ENCODE measurements at regions not wholly inside any gene's neighbourhood (a gene's known extent, or its start where the extent isn't known, plus 50 kb on each side); places are given as distances from the start of the nearest gene placed in this dataset.

- Mint-ChIP-seq H3K36me3 (peaks cover 0 to 3% of the 10 kb centered on the region in 2 donors), H3K9me3 (peaks cover 3 to 35% (median 19%) of the 10 kb centered on the region in 8 donors), H3K4me3 (no peak overlapping the region), H3K27me3 (no peaks in the 10 kb centered on the region), H3K4me1 (no peaks in the 10 kb centered on the region), H3K27ac (no peak overlapping the region)
- Histone ChIP-seq H3K27ac (ENCODE audit: low read depth, low read length) (no peak overlapping the region), H3K9me3 (ENCODE audit: control insufficient read depth in 1 of 2, low read length in 2 of 2) (peaks cover 0 to 6% of the 10 kb centered on the region in 2 donors), H3K4me1 (ENCODE audit: insufficient read depth, low read length) (no peaks in the 10 kb centered on the region), H3K36me3 (ENCODE audit: insufficient read depth, low read length) (no peaks in the 10 kb centered on the region), H3K4me3 (ENCODE audit: low read length in 2 of 2) (no peak overlapping the region), H3K27me3 (ENCODE audit: insufficient read depth, low read length) (no peaks in the 10 kb centered on the region)
- CTCF ChIA-PET (ENCODE audit: partially characterized antibody), result no interaction called here
- POLR2A ChIA-PET (ENCODE audit: partially characterized antibody), result no interaction called here
- intact Hi-C loops (cut with micrococcal nuclease), result no loop called here
- DNase-seq, result no peak
Measured at GRCh38 chr16:63539276-63539675, 1503.0 kb upstream of the CDH8 start.

GRCh38 chr16:63530974-63531373 is 1494.7 kb upstream of the CDH8 start:
- ChIA-PET CTCF (ENCODE audit: partially characterized antibody) (no interaction called here), POLR2A (ENCODE audit: partially characterized antibody) (no interaction called here)
- H3K36me3 Mint-ChIP-seq, result peaks cover 2 to 3% of the 10 kb centered on the region in 2 donors
- no peaks in the 10 kb centered on the region for H3K27me3 ChIP-seq (ENCODE audit: insufficient read depth, low read length)
- H3K4me3 Mint-ChIP-seq, result no peak overlapping the region
- H3K27me3 Mint-ChIP-seq, result no peaks in the 10 kb centered on the region
- intact Hi-C loops (cut with micrococcal nuclease), result no loop called here
- H3K4me3 ChIP-seq (ENCODE audit: low read length in 2 of 2), result no peak overlapping the region
- no peaks in the 10 kb centered on the region for H3K36me3 ChIP-seq (ENCODE audit: insufficient read depth, low read length)
- H3K9me3 ChIP-seq (ENCODE audit: control insufficient read depth in 1 of 2, low read length in 2 of 2), result peaks cover 0 to 6% of the 10 kb centered on the region in 2 donors
- H3K27ac Mint-ChIP-seq, result no peak overlapping the region
- no peak for DNase-seq
- peaks cover 6 to 61% (median 38%) of the 10 kb centered on the region in 8 donors for H3K9me3 Mint-ChIP-seq
- H3K4me1 ChIP-seq (ENCODE audit: insufficient read depth, low read length), result no peaks in the 10 kb centered on the region
- H3K4me1 Mint-ChIP-seq, result no peaks in the 10 kb centered on the region
- no peak overlapping the region for H3K27ac ChIP-seq (ENCODE audit: low read depth, low read length)

- no peaks in the 10 kb centered on the region for H3K4me1 ChIP-seq (ENCODE audit: insufficient read depth, low read length)
- H3K27me3 Mint-ChIP-seq, result no peaks in the 10 kb centered on the region
- H3K27ac Mint-ChIP-seq, result no peak overlapping the region
- H3K9me3 Mint-ChIP-seq, result peaks cover 6 to 64% (median 41%) of the 10 kb centered on the region in 8 donors
- H3K4me3 Mint-ChIP-seq, result no peak overlapping the region
- H3K27me3 ChIP-seq (ENCODE audit: insufficient read depth, low read length), result no peaks in the 10 kb centered on the region
- POLR2A ChIA-PET (ENCODE audit: partially characterized antibody), result no interaction called here
- CTCF ChIA-PET (ENCODE audit: partially characterized antibody), result no interaction called here
- H3K4me3 ChIP-seq (ENCODE audit: low read length in 2 of 2), result no peak overlapping the region
- intact Hi-C loops (cut with micrococcal nuclease), result no loop called here
- H3K4me1 Mint-ChIP-seq, result no peaks in the 10 kb centered on the region
- H3K27ac ChIP-seq (ENCODE audit: low read depth, low read length), result no peak overlapping the region
- no peak for DNase-seq
- H3K9me3 ChIP-seq (ENCODE audit: control insufficient read depth in 1 of 2, low read length in 2 of 2), result no peaks in the 10 kb centered on the region
- H3K36me3 Mint-ChIP-seq, result peaks cover 0 to 2% of the 10 kb centered on the region in 2 donors
- no peaks in the 10 kb centered on the region for H3K36me3 ChIP-seq (ENCODE audit: insufficient read depth, low read length)
Measured at GRCh38 chr16:63530208-63530607, 1494.0 kb upstream of the CDH8 start.

- Mint-ChIP-seq H3K9me3 (peaks cover 7 to 65% (median 36%) of the 10 kb centered on the region in 8 donors), H3K4me1 (no peaks in the 10 kb centered on the region), H3K27ac (no peak overlapping the region), H3K27me3 (no peaks in the 10 kb centered on the region), H3K4me3 (no peak overlapping the region), H3K36me3 (peaks cover 0 to 2% of the 10 kb centered on the region in 2 donors)
- no peak for DNase-seq
- Histone ChIP-seq H3K36me3 (ENCODE audit: insufficient read depth, low read length) (no peaks in the 10 kb centered on the region), H3K27me3 (ENCODE audit: insufficient read depth, low read length) (no peaks in the 10 kb centered on the region), H3K4me3 (ENCODE audit: low read length in 2 of 2) (no peak overlapping the region), H3K27ac (ENCODE audit: low read depth, low read length) (no peak overlapping the region), H3K4me1 (ENCODE audit: insufficient read depth, low read length) (no peaks in the 10 kb centered on the region), H3K9me3 (ENCODE audit: control insufficient read depth in 1 of 2, low read length in 2 of 2) (no peaks in the 10 kb centered on the region)
- CTCF ChIA-PET (ENCODE audit: partially characterized antibody), result no interaction called here
- intact Hi-C loops (cut with micrococcal nuclease), result no loop called here
- POLR2A ChIA-PET (ENCODE audit: partially characterized antibody), result no interaction called here
Measured at GRCh38 chr16:63527404-63527803, 1491.2 kb upstream of the CDH8 start.

- Histone ChIP-seq H3K4me1 (ENCODE audit: insufficient read depth, low read length) (no peaks in the 10 kb centered on the region), H3K27ac (ENCODE audit: low read depth, low read length) (no peak overlapping the region), H3K4me3 (ENCODE audit: low read length in 2 of 2) (no peak overlapping the region), H3K27me3 (ENCODE audit: insufficient read depth, low read length) (no peaks in the 10 kb centered on the region), H3K36me3 (ENCODE audit: insufficient read depth, low read length) (no peaks in the 10 kb centered on the region), H3K9me3 (ENCODE audit: control insufficient read depth in 1 of 2, low read length in 2 of 2) (no peaks in the 10 kb centered on the region)
- H3K36me3 Mint-ChIP-seq, result no peaks in the 10 kb centered on the region
- H3K4me1 Mint-ChIP-seq, result no peaks in the 10 kb centered on the region
- H3K27ac Mint-ChIP-seq, result no peak overlapping the region
- ChIA-PET CTCF (ENCODE audit: partially characterized antibody) (no interaction called here), POLR2A (ENCODE audit: partially characterized antibody) (no interaction called here)
- no peak for DNase-seq
- H3K27me3 Mint-ChIP-seq, result no peaks in the 10 kb centered on the region
- no peak overlapping the region for H3K4me3 Mint-ChIP-seq
- peaks cover 0 to 21% (median 8%) of the 10 kb centered on the region in 8 donors for H3K9me3 Mint-ChIP-seq
- intact Hi-C loops (cut with micrococcal nuclease), result no loop called here
Measured at GRCh38 chr16:63516394-63516793, 1480.2 kb upstream of the CDH8 start.

- Mint-ChIP-seq H3K4me3 (no peak overlapping the region), H3K27me3 (no peaks in the 10 kb centered on the region), H3K27ac (no peak overlapping the region), H3K9me3 (peaks cover 0 to 16% (median 10%) of the 10 kb centered on the region in 8 donors), H3K4me1 (no peaks in the 10 kb centered on the region), H3K36me3 (no peaks in the 10 kb centered on the region)
- Histone ChIP-seq H3K4me1 (ENCODE audit: insufficient read depth, low read length) (no peaks in the 10 kb centered on the region), H3K27me3 (ENCODE audit: insufficient read depth, low read length) (no peaks in the 10 kb centered on the region), H3K27ac (ENCODE audit: low read depth, low read length) (no peak overlapping the region), H3K9me3 (ENCODE audit: control insufficient read depth in 1 of 2, low read length in 2 of 2) (no peaks in the 10 kb centered on the region), H3K36me3 (ENCODE audit: insufficient read depth, low read length) (no peaks in the 10 kb centered on the region), H3K4me3 (ENCODE audit: low read length in 2 of 2) (no peak overlapping the region)
- intact Hi-C loops (cut with micrococcal nuclease), result no loop called here
- ChIA-PET POLR2A (ENCODE audit: partially characterized antibody) (no interaction called here), CTCF (ENCODE audit: partially characterized antibody) (no interaction called here)
- no peak for DNase-seq
Measured at GRCh38 chr16:63512910-63513309, 1476.7 kb upstream of the CDH8 start.

- CTCF ChIA-PET (ENCODE audit: partially characterized antibody), result no interaction called here
Measured at GRCh38 chr16:63497408-63497807, 1461.2 kb upstream of the CDH8 start.

GRCh38 chr16:63496282-63496681 is 1460.0 kb upstream of the CDH8 start:
- Histone ChIP-seq H3K9me3 (ENCODE audit: control insufficient read depth in 1 of 2, low read length in 2 of 2) (peaks cover 0 to 3% of the 10 kb centered on the region in 2 donors), H3K27ac (ENCODE audit: low read depth, low read length) (no peak overlapping the region), H3K4me3 (ENCODE audit: low read length in 2 of 2) (no peak overlapping the region), H3K27me3 (ENCODE audit: insufficient read depth, low read length) (no peaks in the 10 kb centered on the region), H3K36me3 (ENCODE audit: insufficient read depth, low read length) (no peaks in the 10 kb centered on the region), H3K4me1 (ENCODE audit: insufficient read depth, low read length) (no peaks in the 10 kb centered on the region)
- ChIA-PET CTCF (ENCODE audit: partially characterized antibody) (no interaction called here), POLR2A (ENCODE audit: partially characterized antibody) (no interaction called here)
- no peak overlapping the region for H3K27ac Mint-ChIP-seq
- H3K27me3 Mint-ChIP-seq, result no peaks in the 10 kb centered on the region
- H3K4me3 Mint-ChIP-seq, result no peak overlapping the region
- intact Hi-C loops (cut with micrococcal nuclease), result no loop called here
- no peak for DNase-seq
- H3K9me3 Mint-ChIP-seq, result peaks cover 0 to 18% (median 10%) of the 10 kb centered on the region in 8 donors
- H3K36me3 Mint-ChIP-seq, result no peaks in the 10 kb centered on the region
- no peaks in the 10 kb centered on the region for H3K4me1 Mint-ChIP-seq

More at GRCh38 chr16:63497408-63497807, 1461.2 kb upstream of the CDH8 start:
- Histone ChIP-seq H3K4me1 (ENCODE audit: insufficient read depth, low read length) (no peaks in the 10 kb centered on the region), H3K27me3 (ENCODE audit: insufficient read depth, low read length) (no peaks in the 10 kb centered on the region), H3K27ac (ENCODE audit: low read depth, low read length) (no peak overlapping the region), H3K9me3 (ENCODE audit: control insufficient read depth in 1 of 2, low read length in 2 of 2) (peaks cover 0 to 3% of the 10 kb centered on the region in 2 donors), H3K4me3 (ENCODE audit: low read length in 2 of 2) (no peak overlapping the region), H3K36me3 (ENCODE audit: insufficient read depth, low read length) (no peaks in the 10 kb centered on the region)
- intact Hi-C loops (cut with micrococcal nuclease), result no loop called here
- Mint-ChIP-seq H3K27me3 (no peaks in the 10 kb centered on the region), H3K36me3 (no peaks in the 10 kb centered on the region), H3K4me1 (no peaks in the 10 kb centered on the region), H3K4me3 (no peak overlapping the region), H3K27ac (no peak overlapping the region), H3K9me3 (peaks cover 0 to 21% (median 12%) of the 10 kb centered on the region in 8 donors)
- POLR2A ChIA-PET (ENCODE audit: partially characterized antibody), result no interaction called here
- DNase-seq, result peak in 1 of 5 donors; percentile 11
